GM19025 (cell line): ENCODE measurements at regions not wholly inside any gene's neighbourhood (a gene's known extent, or its start where the extent isn't known, plus 50 kb on each side); places are given as distances from the start of the nearest gene placed in this dataset.
"Not testable (repeated sequence)": the region's sequence is repeated elsewhere in the genome, so short reads cannot be mapped to it uniquely, and the experiment has no call there.

ENCODE experiments used
- ATAC-seq: cut with Tn5 transposase; IDR thresholded peaks from one replicate; pipeline ENCODE4 v1.9.1; 2021; ENCODE audit warnings: mild to moderate bottlenecking, low read depth, moderate library complexity; ENCODE audit not compliant: unreplicated experiment

DNA sequence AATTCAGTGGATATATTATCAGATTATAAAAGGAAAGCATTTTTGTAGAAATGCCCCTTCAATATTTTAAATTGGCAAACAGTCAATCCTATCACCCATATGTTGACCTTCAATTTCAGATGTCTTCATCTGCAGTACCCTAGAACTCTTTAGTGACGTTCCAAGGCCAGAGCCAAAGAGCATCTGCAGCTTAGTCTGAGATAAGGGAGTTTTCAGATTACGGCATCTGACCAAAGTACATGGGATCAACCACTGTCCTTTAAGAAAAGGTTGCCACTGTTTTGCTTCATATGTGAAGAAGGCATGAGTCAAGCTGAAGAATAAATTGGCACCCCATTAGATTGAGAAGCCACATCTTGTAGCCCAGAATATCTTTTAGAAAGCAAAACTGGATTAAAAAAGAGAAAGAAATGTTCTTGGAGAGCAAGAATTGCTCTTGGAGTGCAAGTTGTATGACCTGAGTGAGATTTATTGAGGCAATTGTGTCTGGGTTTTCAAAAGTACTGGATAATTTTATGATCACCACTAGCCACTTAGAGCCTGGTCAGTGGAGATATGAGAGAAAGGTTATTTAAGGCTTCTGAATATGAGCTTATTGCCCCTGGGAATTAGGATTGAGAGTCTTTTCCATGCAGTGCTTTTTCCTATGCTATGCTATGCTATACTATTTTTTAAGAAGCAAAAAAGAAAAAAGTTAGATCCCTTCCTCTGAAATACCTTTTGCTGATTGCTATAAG, 251.9 kb upstream of the NR3C2 start:
- no peak for ATAC-seq

DNA sequence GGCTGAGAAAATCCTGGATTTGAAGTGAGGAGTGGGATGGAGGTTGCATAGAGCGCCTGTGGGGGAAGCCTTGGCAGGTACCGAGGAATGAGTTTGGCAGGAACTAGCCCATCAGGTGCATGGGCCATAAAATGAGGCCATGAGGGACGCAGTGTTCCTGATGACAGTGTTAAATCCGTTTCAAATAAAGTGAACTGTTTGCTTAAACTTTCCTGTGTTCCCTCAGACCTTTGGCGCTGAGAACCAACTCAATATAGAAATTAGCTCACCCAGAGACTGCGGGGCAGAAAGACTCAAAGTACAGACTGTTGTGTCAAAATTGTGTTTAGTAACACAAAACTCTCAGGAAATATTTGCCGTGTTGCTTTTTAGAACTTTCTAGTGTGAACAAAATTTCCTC, 250.0 kb upstream of the NR3C2 start:
- ATAC-seq, result no peak

DNA sequence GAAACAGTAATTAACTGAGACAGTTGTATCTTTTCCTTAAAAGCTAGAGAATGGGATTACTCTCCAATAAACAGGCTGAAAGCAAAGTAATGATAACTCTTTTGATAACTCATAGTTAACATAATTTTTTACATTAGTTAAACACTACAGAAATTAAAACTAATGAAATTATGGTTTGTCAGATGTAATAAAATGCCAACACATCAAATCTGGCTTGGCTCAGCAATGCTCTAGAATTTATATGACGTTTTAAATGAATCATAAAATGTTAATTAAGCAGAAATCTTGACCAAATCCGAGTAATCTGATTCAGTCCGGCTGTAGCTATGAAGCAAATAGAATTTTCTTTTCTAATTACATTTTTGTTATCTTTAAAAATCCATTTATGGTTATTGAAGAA, 244.2 kb upstream of the NR3C2 start:
- ATAC-seq, result no peak

DNA sequence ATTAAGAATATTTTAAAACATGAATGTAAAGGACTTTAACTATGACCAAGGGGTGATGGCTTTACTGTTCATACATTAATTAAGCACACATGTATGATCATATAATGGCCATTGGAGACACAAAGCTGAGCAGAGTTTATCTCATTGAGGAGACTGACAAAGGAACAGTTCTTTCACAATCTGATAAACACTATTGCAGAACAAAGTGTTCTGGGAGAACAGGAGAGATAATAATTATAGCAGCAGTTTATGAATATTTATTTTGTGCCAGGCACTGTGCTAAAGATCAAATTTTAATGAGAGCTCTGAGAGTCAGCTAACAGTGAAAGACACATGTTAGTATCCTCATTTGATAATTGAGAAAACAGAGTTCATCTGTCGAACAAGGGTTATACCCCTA, 242.4 kb upstream of the NR3C2 start:
- no peak for ATAC-seq

DNA sequence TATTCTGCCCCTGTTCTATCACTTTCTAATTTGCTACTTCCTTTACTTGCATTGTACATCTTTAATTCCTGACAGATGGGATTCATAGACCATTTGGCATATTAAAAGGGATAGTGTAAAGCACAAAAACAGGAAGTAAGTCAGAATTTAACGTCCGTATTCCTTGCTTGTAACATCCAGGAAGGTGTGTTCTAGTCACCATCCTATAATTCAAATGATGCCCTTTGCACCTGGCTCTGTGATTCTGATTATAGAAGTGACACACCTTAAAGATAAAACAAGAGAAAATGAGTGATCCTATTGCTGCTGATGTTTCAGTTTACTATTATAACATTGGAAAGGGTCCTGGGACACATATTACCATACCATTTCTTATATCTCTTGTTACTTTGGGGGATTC, 238.7 kb upstream of the NR3C2 start:
- no peak for ATAC-seq

DNA sequence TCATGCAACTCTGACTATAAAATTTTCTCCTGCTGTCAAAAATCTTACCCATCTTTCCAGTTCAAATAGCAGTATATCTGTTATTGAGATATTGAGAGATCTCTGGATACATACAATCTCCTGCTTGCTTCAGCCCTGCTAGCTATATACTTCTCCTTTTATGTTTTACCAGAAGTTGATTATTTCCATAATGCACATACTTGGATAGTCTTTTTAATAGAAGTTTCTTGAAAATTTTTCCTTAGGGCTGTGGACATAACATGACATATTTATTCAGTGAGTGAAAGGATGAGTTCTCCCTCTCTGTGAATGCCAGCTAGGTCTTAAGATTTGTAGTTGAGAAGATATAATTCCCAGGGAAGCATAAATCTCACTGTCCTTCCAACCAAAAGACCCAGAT, 234.1 kb upstream of the NR3C2 start:
- ATAC-seq, result no peak

DNA sequence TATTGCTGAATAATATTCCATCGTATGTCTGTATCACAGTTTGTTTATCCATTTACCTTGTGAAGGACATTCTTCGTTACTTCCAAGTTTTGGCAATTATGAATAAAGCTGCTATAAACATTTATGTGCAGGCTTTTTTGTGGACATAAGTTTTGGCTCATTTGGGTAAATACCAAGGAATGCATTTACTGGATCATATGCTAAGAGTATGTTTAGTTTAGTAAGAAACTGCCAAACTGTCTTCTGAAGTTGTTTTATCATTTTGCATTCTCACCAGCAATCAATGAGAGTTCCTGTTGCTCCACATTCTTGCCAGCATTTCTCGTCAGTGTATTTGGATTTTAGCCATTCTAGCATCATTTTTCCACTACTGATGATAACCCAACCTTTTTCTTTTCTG, 232.7 kb upstream of the NR3C2 start:
- no peak for ATAC-seq

DNA sequence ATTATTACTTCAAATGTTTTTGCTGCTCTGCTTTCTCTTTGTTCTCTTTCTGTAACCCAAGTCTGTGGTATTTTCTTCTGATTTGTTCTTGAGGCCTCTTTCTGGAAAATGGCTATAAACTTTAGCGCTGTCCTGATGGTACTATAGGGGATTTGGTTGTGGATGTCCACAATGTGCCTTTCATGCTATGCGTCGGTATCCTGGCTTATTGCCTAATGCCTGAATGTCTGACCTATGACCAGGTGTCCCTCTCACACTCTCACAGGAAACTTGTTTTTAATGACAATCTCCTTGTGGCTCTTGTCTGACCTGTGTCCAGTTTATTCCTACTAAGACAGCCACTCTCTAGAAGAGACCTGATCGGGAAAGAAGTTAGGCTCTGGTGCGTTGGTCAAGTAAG, 222.4 kb upstream of the NR3C2 start:
- no peak for ATAC-seq

DNA sequence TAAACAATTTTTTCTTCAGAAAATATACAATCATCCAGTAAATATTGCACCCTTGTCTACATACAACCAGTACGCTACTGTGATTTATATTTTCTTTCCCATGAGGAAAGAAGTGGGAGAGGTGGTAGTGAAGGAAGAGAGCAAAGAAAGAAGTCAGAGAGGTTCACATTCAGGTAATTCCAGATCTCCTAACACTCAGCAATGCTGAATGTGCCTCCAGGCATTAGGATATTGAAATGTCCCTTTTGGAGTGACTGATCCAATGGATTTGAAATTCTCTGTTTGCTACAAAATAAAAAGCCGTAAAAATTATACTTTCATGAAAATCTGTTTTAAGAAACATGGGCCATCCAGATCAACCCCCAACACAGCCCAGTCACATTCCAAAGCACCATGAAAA, 211.9 kb upstream of the NR3C2 start:
- ATAC-seq, result no peak

DNA sequence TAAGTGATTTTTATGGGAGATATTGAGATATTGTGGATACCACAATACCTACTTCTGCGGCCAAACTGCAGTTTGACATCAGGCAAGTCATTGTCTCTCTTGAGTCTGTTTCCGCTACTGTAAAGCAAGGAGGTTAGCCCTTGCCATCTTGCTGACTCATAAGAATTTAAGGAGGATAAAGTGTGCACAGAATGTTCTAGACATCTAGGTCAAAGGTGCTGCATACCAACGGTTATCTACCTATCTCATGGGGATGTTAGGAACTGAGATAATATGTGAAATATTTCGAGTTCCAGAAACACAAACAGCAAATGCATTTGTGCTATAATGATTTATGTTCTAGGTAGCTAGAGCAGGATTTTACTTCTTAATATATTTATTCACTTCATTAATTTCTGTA, 211.5 kb upstream of the NR3C2 start:
- no peak for ATAC-seq

DNA sequence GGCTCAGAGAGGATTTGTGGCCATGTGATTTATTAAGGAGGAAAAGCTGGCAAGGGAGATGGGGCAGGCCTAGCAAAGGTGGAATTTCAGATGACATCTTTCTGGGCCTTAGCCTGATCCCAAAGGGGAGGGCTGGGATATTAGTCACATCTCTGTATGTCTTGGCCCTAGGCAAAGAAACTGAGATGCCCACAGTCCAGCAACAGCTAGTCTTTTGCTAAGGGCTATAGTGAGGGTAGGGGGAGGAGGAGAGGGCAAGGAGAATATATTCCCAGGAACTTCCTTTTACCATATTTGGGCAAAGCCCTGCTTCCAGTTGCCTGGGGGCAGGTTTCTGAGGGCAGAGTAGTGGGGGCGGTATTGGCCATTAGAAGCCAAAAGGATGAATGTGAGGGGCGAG, 209.8 kb upstream of the NR3C2 start:
- ATAC-seq, result no peak

DNA sequence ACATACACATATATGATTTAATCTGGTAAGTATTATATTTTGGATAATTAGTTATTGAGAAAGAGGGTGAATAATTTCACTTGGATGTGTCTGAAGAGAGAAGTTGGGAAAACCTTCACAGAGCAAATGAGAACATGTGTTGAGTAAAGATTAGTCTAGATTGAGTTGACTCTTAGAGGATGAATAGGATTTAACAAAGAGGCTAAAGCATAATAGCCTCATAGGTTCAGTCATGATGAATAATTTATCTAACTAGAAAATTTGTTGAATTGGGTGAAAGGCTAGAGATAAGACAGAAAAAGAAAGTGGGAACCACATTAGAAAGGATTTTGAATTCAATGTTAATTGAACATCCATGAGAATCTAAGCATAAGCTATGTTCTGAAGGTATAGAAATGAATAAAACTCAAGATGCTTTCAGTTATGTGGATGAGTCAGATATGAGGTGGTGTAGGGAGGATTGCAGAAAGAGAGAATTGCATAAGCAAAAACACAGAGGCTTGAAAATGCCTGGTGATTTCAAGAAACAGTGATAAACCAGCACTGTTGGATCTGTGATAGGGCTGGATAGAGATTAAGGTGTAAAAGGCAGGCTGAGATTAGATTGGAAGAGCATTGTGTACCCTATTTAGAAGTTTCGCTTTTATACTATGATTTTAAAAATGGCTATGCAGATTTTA, 207.6 kb upstream of the NR3C2 start:
- ATAC-seq, result no peak

DNA sequence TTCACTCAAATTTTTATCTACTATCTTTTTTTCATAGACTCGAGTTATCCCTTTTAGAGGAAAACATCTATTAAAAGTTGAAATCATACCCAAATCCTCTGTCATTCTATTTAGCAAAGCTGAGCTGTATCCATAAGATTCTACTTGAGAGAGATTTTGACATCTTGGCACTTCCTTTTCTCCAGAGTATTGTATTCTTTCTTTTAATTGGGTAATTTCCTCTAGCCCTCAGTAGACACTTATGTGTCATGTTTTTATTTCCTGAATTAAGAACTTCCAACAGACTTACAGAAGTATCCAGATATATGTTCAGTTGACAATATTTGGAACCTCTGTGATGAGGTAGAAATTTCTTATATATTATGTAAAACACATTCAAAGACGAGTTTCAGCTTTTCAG, 201.6 kb upstream of the NR3C2 start:
- ATAC-seq, result no peak

DNA sequence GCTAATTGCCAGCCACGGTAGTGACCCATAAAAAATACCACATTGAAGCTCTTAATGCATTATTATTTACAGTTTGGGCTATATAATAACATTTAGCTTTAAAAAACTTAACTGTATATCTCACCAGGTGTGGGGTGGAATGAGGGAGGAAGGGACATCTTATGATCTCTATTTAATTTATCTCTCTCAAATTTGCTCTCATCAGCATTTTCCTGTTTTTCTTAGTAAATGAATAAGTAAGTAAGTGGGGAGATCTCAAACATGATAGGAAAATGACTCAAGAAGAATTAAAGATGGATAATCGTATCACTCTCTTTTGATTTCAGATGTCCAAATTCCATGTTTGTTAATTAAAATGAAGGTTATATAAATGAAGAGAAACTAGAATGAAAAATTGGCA, 200.7 kb upstream of the NR3C2 start:
- ATAC-seq, result no peak

DNA sequence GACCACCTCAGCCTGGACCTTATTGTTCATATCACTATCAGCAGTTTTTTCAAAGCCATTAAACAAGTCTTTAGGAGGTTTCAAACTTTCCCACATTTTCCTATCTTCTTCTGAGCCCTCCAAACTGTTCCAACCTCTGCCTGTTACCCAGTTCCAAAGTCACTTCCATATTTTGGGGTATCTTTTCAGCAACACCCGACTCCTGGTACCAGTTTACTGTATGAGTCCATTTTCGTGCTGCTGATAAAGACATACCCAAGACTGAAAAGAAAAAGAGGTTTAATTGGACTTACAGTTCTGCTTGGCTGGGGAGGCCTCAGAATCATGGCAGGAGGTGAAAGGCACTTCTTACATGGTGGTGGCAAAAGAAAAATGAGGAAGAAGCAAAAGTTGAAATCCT, 195.9 kb upstream of the NR3C2 start:
- ATAC-seq, result not testable (repeated sequence)

DNA sequence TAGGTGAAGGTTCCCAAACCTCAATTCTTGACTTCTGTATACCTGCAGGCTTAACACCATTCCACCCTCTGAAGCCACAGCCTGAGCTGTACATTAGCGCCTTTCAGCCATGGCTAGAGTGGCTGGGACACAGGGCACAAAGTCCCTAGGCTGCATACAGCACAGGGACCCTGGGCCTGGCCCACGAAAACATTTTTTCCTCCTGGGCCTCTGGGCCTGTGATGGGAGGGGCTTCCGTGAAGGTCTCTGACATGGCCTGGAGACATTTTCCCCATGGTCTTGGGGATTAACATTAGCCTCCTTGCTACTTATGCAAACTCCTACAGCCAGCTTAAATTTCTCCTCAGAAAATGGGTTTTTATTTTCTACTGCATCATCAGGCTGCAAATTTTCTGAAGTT, 195.2 kb upstream of the NR3C2 start:
- ATAC-seq, result not testable (repeated sequence)

DNA sequence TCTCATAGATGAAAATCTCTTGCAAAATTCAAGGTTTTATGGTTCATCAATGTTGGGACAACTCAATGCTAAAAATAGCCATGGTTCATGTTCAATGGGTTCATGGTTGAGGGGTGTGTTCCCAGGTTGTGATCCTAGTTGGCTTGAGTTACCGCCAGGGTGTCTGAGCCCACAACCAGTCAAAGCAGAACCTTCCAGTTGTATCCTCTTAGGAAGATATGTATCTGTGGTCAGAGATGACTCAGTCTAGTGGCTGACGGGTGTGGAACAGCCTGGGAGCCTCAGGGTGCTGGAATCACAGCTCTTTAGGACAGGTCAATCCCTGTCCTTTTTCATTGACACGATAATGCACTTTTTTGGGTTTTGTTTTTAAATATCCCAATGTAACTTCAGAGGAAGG, 192.3 kb upstream of the NR3C2 start:
- ATAC-seq, result no peak

DNA sequence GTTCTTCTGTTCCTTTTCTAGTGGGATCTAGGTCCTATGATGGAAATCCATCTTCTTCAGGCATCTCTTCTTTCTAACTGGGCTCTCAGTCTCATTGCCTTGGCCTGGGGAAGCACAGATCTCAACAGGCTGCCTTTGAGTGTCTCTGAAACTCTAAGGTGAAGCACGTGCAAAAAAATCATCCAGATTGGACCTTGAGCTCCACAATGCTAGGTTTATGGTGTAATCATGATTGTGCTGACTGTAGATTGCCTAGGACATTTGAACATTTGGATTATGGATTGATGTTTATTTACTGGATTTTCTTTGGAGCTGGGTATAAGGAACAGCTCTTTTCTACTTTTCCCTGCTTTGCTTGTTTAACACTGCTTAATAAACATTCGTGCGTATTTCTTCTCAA, 191.5 kb upstream of the NR3C2 start:
- ATAC-seq, result no peak

DNA sequence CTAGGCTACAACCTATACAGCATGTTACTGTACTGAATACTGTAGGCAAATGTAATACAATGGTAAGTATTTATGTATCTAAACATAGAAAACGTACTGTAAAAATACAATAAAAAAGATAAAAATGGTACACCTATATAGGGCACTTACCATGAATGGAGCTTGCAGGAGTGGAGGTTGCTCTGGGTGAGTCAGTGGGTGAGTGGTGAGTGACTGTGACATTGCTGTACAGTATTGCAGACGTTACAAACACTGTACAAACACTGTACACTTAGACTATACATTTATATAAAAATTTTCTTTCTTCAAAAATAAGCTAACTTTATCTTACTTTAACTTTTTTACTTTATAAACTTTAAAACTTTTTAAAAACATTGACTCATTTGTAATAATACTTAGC, 190.3 kb upstream of the NR3C2 start:
- no peak for ATAC-seq

DNA sequence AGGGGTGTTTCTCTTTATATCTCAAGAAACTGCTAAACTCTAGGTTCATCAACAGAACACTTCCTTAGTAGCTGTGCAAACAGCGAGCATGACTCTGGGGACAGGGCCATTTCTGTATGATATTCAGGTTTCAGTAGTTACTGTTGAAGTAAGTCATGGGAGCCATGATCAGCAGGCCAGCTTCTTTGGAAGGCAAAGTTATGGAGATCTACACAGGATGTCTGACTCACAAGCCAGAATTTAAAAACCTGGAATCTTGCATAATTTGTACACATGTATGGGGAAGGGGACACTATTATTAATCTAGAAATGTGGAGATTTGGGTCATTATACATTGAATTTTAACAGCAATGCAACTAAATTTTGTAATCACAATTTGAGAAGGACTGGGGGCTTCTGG, 187.8 kb upstream of the NR3C2 start:
- ATAC-seq, result no peak

DNA sequence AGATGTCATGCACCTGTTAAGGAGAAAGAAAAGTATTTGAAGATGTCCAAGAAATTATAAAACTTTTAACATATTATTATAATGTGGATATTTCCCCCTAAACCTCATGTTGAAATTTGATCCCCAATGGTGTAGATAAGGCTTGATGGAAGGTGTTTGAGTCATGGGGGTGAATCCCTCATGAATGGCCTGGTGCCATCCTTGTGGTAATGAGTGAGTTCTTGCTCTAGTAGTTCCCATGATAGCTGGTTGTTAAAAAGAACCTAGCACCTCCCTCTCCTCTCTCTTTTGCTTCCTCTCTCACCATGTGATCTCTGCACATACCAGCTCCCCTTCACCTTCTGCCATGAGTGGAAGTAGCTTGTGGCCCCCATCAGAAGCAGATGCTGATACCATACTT, 176.6 kb upstream of the NR3C2 start:
- ATAC-seq, result no peak

DNA sequence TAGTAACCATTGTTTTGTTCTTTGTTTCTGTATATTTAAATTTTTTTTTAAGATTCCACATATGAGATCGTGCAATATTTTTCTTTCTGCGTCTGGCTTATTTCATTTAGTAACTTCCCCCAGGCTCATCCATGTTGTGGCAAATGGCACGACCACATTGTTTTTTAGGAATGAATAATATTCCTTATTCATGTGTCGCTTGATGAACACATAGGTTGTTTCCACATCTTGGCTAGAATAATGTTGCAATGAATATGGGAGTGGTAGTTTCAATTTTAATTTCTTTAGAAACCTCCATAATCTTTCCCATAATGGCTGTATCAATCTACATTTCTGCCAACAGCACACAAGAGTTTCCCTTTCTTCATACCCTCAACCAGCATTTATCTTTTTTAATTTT, 166.8 kb upstream of the NR3C2 start:
- ATAC-seq, result no peak
